DND-41 (cell line): ENCODE measurements at regions not wholly inside any gene's neighbourhood (a gene's known extent, or its start where the extent isn't known, plus 50 kb on each side); places are given as distances from the start of the nearest gene placed in this dataset.
A peak's percentile ranks its signal among the peaks of the same experiment; 100 is the strongest.

Experiments
- ATAC-seq: fragments of 200-7000 bp; cut with Tn5 transposase; 3 replicates; pipeline ENCODE4 v1.9.1; 2021; ENCODE audit warnings: low read depth; ENCODE audit not compliant: insufficient read depth
- DNase-seq: peaks from one replicate; pipeline ENCODE4 v3.0.0-alpha.2; 2020
- H2AFZ ChIP-seq: 2 replicates; pipeline ENCODE4 v1.6.0; 2012; ENCODE audit warnings: low read depth, low read length
- H3K27ac ChIP-seq: 2 replicates; pipeline ENCODE4 v1.5.1; 2012; ENCODE audit warnings: low read length, inconsistent platforms
- H3K27me3 ChIP-seq: fragments of 200-600 bp; sonication (generic); 2 replicates; pipeline ENCODE4 v1.6.0; 2012; ENCODE audit warnings: low read length, mild to moderate bottlenecking, inconsistent platforms; ENCODE audit not compliant: insufficient read depth, poor library complexity
- H3K36me3 ChIP-seq: 2 replicates; pipeline ENCODE4 v1.5.1; 2012; ENCODE audit warnings: low read length, inconsistent platforms; ENCODE audit not compliant: insufficient read depth
- H3K4me1 ChIP-seq: 2 replicates; pipeline ENCODE4 v1.5.1; 2012; ENCODE audit warnings: mild to moderate bottlenecking, low read length; ENCODE audit not compliant: insufficient read depth
- H3K4me2 ChIP-seq: 2 replicates; pipeline ENCODE4 v1.6.0; 2012; ENCODE audit warnings: mild to moderate bottlenecking, moderate library complexity, low read length, inconsistent platforms; ENCODE audit not compliant: insufficient read depth
- H3K4me3 ChIP-seq, 2 experiments: fragments of 200-600 bp in 1 of 2; shearing (Covaris generic) in 1 of 2; 2 replicates each; pipeline ENCODE4 v1.5.1; 2012 to 2016; ENCODE audit warnings: inconsistent platforms in 2 of 2, low read length in 2 of 2, mild to moderate bottlenecking in 2 of 2, low read depth in 1 of 2, moderate library complexity in 1 of 2
- H3K79me2 ChIP-seq: 2 replicates; pipeline ENCODE4 v1.6.0; 2012; ENCODE audit warnings: low read length, inconsistent platforms; ENCODE audit not compliant: insufficient read depth
- H3K9ac ChIP-seq: 2 replicates; pipeline ENCODE4 v1.6.0; 2012; ENCODE audit warnings: low read depth, mild to moderate bottlenecking, inconsistent platforms, low read length, moderate library complexity
- H3K9me3 ChIP-seq: 2 replicates; pipeline ENCODE4 v1.5.1; 2012; ENCODE audit warnings: low read length, moderate library complexity, mild to moderate bottlenecking, inconsistent platforms; ENCODE audit not compliant: insufficient read depth, severe bottlenecking
- H4K20me1 ChIP-seq: 2 replicates; pipeline ENCODE4 v1.6.0; 2012; ENCODE audit warnings: low read length; ENCODE audit not compliant: insufficient read depth
- EZH2 ChIP-seq: IDR thresholded peaks from 3 replicates; pipeline ENCODE4 v1.6.1; 2012; ENCODE audit warnings: borderline replicate concordance, low read depth, mild to moderate bottlenecking, moderate library complexity, low read length, inconsistent platforms; ENCODE audit not compliant: severe bottlenecking
- TF ChIP-seq, protein P1 (sequence below): IDR thresholded peaks from 2 replicates; pipeline ENCODE4 v1.5.1; 2012; ENCODE audit warnings: borderline replicate concordance, low read length, moderate library complexity, mild to moderate bottlenecking; ENCODE audit not compliant: poor library complexity, severe bottlenecking; ENCODE audit errors: extremely low read depth

DNA sequence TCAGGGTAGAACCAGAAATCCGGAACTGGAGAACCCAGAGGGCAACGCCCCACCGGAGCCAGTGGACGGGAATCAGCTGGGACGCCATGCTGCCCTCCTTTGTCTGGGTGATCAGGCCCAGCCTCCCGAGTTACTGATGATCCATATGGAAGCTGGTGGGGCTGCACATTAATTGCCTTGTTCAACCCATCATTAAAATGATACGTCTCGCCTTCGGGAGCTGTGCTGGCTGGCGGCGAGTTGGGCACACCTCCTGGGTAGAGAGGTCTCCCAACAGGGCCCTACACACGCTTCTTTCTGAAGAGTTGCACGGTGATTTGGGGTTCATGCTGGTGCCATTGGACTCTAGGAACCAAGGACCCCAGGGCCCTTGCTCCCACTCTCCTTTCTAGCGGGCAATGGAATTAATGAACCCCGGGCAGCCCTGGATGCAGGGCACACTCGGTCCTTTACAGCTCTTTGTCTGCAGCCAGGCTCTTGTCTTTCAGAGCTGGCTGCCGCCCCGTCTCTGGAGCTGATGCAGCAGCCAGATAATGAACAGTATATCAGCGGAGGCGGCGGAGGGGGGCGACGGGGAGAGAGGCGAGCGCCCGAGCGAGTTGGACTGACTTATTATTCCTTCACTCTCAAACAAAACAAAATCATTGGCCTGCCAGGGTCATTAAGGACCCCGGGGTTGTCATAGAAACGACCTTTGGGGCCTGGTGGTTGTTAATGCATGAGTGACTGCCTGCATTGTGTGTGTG lies 412.2 kb upstream of the ZMIZ1 start:
- H3K4me1 ChIP-seq: no peaks in the 10 kb centered on the region
- H3K27ac ChIP-seq: no peak overlapping the region
- no peak overlapping the region for H3K4me2 ChIP-seq
- ATAC-seq (no peak), DNase-seq (no peak)
- H3K79me2 ChIP-seq: no peaks in the 10 kb centered on the region
- no peak overlapping the region for H3K9ac ChIP-seq
- H2AFZ ChIP-seq: no peak overlapping the region
- no peak for TF ChIP-seq EZH2
- TF ChIP-seq, protein P1, sequence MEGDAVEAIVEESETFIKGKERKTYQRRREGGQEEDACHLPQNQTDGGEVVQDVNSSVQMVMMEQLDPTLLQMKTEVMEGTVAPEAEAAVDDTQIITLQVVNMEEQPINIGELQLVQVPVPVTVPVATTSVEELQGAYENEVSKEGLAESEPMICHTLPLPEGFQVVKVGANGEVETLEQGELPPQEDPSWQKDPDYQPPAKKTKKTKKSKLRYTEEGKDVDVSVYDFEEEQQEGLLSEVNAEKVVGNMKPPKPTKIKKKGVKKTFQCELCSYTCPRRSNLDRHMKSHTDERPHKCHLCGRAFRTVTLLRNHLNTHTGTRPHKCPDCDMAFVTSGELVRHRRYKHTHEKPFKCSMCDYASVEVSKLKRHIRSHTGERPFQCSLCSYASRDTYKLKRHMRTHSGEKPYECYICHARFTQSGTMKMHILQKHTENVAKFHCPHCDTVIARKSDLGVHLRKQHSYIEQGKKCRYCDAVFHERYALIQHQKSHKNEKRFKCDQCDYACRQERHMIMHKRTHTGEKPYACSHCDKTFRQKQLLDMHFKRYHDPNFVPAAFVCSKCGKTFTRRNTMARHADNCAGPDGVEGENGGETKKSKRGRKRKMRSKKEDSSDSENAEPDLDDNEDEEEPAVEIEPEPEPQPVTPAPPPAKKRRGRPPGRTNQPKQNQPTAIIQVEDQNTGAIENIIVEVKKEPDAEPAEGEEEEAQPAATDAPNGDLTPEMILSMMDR: no peak
- H3K36me3 ChIP-seq: no peaks in the 10 kb centered on the region
- H3K9me3 ChIP-seq: no peaks in the 10 kb centered on the region
- peaks cover 11% of the 10 kb centered on the region for H3K27me3 ChIP-seq
- 0 out of 2 replicates have a peak, but pooled peaks cover 2% of the 10 kb centered on the region for H4K20me1 ChIP-seq
- H3K4me3 ChIP-seq: no peak overlapping the region

DNA sequence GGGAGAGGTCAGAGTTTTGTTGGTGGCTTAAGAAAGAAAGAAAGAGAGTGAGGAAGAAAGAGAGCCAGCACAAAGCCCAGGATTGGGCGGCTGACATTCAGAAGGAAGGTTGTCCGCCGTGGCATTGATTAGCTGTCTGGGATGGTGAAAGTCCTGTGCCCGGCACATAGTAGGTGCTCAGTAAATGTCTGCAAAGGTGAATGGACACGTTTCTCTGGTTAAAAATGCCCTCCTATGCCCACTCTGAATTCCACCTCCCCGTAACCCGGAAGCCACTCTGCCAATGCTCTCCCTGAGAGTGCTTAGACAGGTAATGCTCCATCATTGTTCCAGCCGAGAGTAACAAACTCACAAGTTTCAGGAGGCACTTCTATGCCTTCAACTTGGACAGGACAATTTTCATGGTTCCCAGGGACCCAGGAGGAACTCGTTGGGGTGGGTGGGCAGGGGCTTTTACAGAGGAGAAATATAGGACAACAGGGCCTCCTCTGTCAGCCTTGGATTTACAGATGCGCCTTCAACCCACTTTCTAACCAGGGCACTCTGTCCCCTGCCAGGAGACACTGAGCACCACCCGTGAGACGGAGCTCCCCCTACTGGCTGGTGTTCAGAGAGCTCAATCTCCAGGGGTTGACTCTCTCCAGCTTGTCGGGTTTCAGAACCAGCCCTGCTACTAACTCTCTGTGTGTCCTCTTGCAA lies 411.5 kb upstream of the ZMIZ1 start:
- Histone ChIP-seq H3K4me2 (no peak overlapping the region), H3K27me3 (peaks cover 13% of the 10 kb centered on the region), H3K79me2 (no peaks in the 10 kb centered on the region), H3K4me3 (no peak overlapping the region), H3K9ac (no peak overlapping the region), H4K20me1 (0 out of 2 replicates have a peak, but pooled peaks cover 2% of the 10 kb centered on the region), H2AFZ (no peak overlapping the region), H3K9me3 (no peaks in the 10 kb centered on the region), H3K36me3 (no peaks in the 10 kb centered on the region), H3K4me1 (no peaks in the 10 kb centered on the region), H3K27ac (no peak overlapping the region)
- peak; percentile 71 for DNase-seq
- TF ChIP-seq EZH2: no peak
- TF ChIP-seq, protein P1: peak; percentile 85
- ATAC-seq: peak; percentile 97

DNA sequence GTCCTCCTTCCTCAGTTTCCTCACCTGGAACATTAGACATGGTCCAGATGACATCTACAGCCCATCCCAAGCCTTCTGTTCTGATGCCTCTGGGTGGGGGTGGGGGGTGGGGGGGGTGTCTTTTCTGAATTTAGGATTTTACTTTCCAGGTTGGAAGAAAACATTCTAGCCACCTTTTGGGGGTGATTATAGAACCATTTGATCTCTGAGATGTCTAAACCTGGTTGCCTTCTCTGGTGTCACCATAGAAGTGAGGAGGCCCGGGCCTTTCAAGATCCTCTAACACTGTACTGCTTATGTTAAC lies 411.0 kb upstream of the ZMIZ1 start:
- Histone ChIP-seq H3K4me1 (no peaks in the 10 kb centered on the region), H3K27me3 (peaks cover 17% of the 10 kb centered on the region), H3K9me3 (no peaks in the 10 kb centered on the region), H3K9ac (no peak overlapping the region), H3K4me2 (no peak overlapping the region), H3K36me3 (no peaks in the 10 kb centered on the region), H3K79me2 (no peaks in the 10 kb centered on the region), H3K4me3 (no peak overlapping the region), H3K27ac (no peak overlapping the region), H2AFZ (no peak overlapping the region), H4K20me1 (0 out of 2 replicates have a peak, but pooled peaks cover 2% of the 10 kb centered on the region)
- ATAC-seq: no peak
- no peak for TF ChIP-seq EZH2
- TF ChIP-seq, protein P1: no peak
- no peak for DNase-seq
